ENCODE measurements at regions not wholly inside any gene's neighbourhood (a gene's known extent, or its start where the extent isn't known, plus 50 kb on each side); places are given as distances from the start of the nearest gene placed in this dataset.

GRCh38 chr18:56522816-56523215 lies 115.6 kb downstream of the TXNL1 start (continued):
- TF ChIP-seq MAX (IDR thresholded peaks at IDR 0.05) = no peak
- TF ChIP-seq ZNF274 (IDR thresholded peaks at IDR 0.05; ENCODE audit: borderline replicate concordance, extremely low read depth, low read length) = no peak
- TF ChIP-seq TAF7 (optimal IDR thresholded peaks at IDR 0.05; ENCODE audit: borderline replicate concordance, low read depth, low read length) = no peak

All from H1 (cell line).